Karpas-422 (cell line): ENCODE measurements at regions not wholly inside any gene's neighbourhood (a gene's known extent, or its start where the extent isn't known, plus 50 kb on each side); places are given as distances from the start of the nearest gene placed in this dataset.

Source experiments
- DNase-seq: peaks from one replicate; pipeline ENCODE4 v3.0.0-alpha.2; 2015
- H2AFZ ChIP-seq: fragments of 200-600 bp; sonication (generic); 2 replicates; pipeline ENCODE4 v1.6.1; 2014; ENCODE audit warnings: antibody characterized with exemption, low read length, mixed read lengths
- H3K27ac ChIP-seq: fragments of 200-600 bp; sonication (generic); 2 replicates; pipeline ENCODE4 v1.5.1; 2014; ENCODE audit warnings: mild to moderate bottlenecking, low read length, moderate library complexity
- H3K27me3 ChIP-seq: fragments of 200-600 bp; sonication (generic); 2 replicates; pipeline ENCODE4 v1.6.1; 2014; ENCODE audit warnings: low read length, mixed read lengths
- H3K36me3 ChIP-seq: fragments of 200-600 bp; sonication (generic); 2 replicates; pipeline ENCODE4 v1.6.1; 2014; ENCODE audit warnings: low read length, mixed read lengths; ENCODE audit not compliant: insufficient read depth
- H3K4me1 ChIP-seq: fragments of 200-600 bp; sonication (generic); 2 replicates; pipeline ENCODE4 v1.6.1; 2014; ENCODE audit warnings: mild to moderate bottlenecking, low read length, mixed read lengths
- H3K4me2 ChIP-seq: fragments of 200-600 bp; sonication (generic); 2 replicates; pipeline ENCODE4 v1.6.1; 2014; ENCODE audit warnings: low read length, low read depth, mild to moderate bottlenecking; ENCODE audit not compliant: poor library complexity, severe bottlenecking
- H3K4me3 ChIP-seq: fragments of 200-600 bp; sonication (generic); 2 replicates; pipeline ENCODE4 v1.5.1; 2014; ENCODE audit warnings: mild to moderate bottlenecking, antibody characterized with exemption, low read length, mixed read lengths
- H3K79me2 ChIP-seq: fragments of 200-600 bp; sonication (generic); 2 replicates; pipeline ENCODE4 v1.6.1; 2014; ENCODE audit warnings: mild to moderate bottlenecking, low read length, mixed read lengths
- H3K9ac ChIP-seq: fragments of 200-600 bp; sonication (generic); 2 replicates; pipeline ENCODE4 v1.6.0; 2014; ENCODE audit warnings: low read length
- H3K9me2 ChIP-seq: fragments of 200-600 bp; sonication (generic), shearing (Covaris generic); replicated peaks from 2 replicates; pipeline ENCODE4 v1.6.0; 2014; ENCODE audit warnings: mild to moderate bottlenecking, low read length, moderate library complexity; ENCODE audit not compliant: insufficient read depth
- H3K9me3 ChIP-seq: fragments of 300-700, 200-600 bp; sonication (generic); 2 replicates; pipeline ENCODE4 v1.6.1; 2014; ENCODE audit warnings: low read length, mixed read lengths
- H4K20me1 ChIP-seq: fragments of 200-600 bp; sonication (generic); 2 replicates; pipeline ENCODE4 v1.6.1; 2014; ENCODE audit warnings: mild to moderate bottlenecking, antibody characterized with exemption, low read length, low read depth; ENCODE audit not compliant: insufficient read depth

DNA sequence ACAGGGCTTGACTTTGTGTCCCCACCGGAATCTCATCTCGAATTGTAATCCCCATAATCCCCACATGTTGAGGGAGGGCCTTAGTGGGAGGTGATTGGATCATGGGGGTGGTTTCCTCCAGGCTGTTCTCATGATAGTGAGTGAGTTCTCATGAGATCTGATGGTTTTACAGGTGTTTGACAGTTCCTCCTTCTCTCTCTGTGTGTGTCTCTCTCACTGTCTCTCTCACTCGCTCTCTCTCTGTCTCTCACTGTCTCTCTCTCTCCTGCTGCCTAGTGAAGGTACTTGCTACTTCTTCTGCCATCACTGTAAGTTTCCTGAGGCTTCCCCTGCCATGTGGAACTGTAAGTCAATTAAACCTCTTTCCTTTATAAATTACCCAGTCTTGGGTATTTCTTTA is 289.8 kb upstream of the HABP2 start:
- H3K9me2 ChIP-seq, result no peaks in the 10 kb centered on the region
- H3K4me3 ChIP-seq, result no peak overlapping the region
- H3K79me2 ChIP-seq, result no peaks in the 10 kb centered on the region
- no peak overlapping the region for H3K27ac ChIP-seq
- no peak overlapping the region for H2AFZ ChIP-seq
- peaks cover 8% of the 10 kb centered on the region for H3K4me1 ChIP-seq
- no peak overlapping the region for H3K4me2 ChIP-seq
- DNase-seq, result no peak
- no peaks in the 10 kb centered on the region for H3K36me3 ChIP-seq
- H3K9ac ChIP-seq, result no peak overlapping the region
- no peaks in the 10 kb centered on the region for H4K20me1 ChIP-seq
- H3K9me3 ChIP-seq, result no peaks in the 10 kb centered on the region
- no peaks in the 10 kb centered on the region for H3K27me3 ChIP-seq

DNA sequence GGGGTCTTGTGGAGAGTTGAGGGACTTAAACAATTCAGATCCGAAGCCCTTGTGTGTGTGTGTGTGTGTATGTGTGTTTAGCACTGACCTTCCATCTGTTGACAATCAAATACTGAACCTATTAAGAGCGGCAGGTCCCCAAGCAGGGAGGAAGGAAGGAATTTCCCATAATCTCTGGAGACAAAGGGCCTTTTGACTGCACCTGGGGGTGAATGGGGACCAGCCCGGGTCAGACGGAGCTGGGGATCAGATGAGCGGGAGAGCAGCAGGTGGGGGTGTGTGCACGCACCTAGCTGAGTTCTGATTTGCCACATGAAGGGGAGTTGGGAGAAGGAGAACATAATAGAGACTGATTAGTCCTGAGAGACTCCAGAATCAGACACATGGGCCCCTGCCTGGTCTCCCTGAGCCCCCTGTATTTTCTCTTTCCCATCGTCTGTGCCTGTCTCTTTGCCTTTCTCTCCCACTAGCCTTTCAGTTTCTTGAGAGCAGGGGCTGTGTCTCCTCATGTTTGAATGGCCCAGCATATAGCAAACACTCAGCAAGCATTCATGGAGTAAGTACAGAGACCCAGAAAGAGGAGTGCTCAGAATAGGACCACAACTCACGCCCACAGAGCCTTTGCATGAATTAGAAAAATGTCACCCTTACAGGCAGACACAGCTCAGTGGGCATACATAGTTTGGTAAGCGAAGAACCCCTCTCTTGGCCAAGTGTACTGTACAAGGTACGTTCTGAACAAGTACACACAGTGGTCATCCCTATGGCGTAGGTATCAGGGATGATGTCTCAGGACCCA is 288.3 kb upstream of the HABP2 start:
- no peak for DNase-seq
- Histone ChIP-seq H3K27me3 (no peaks in the 10 kb centered on the region), H3K36me3 (no peaks in the 10 kb centered on the region), H3K27ac (no peak overlapping the region), H2AFZ (no peak overlapping the region), H3K9ac (no peak overlapping the region), H4K20me1 (no peaks in the 10 kb centered on the region), H3K4me2 (no peak overlapping the region), H3K4me1 (peaks cover 8% of the 10 kb centered on the region), H3K9me2 (no peaks in the 10 kb centered on the region), H3K9me3 (no peaks in the 10 kb centered on the region), H3K4me3 (no peak overlapping the region), H3K79me2 (no peaks in the 10 kb centered on the region)

DNA sequence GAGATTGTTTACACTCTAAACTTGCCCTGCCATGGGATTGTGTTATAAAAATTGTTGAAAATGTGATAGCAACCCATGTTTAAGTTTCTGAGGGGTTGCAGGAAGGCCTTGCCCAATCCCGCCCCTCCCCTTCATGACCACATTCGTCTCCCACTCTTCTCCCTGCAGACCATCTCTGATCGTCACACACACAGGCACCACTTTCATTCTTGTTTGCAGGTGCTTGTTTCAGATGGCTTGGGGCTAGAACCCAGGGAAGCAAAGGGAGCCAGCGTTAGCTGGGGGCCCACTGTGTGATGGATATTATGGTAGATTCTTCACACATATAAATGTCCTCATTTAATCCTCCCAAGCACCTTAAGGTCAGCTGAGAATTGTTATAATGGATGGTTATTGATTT is 286.7 kb upstream of the HABP2 start:
- DNase-seq, result no peak
- Histone ChIP-seq H3K9ac (no peak overlapping the region), H3K9me2 (no peaks in the 10 kb centered on the region), H3K27me3 (no peaks in the 10 kb centered on the region), H3K79me2 (no peaks in the 10 kb centered on the region), H3K36me3 (no peaks in the 10 kb centered on the region), H3K27ac (no peak overlapping the region), H3K4me3 (no peak overlapping the region), H3K4me1 (peaks cover 8% of the 10 kb centered on the region), H2AFZ (no peak overlapping the region), H4K20me1 (no peaks in the 10 kb centered on the region), H3K4me2 (no peak overlapping the region), H3K9me3 (no peaks in the 10 kb centered on the region)

DNA sequence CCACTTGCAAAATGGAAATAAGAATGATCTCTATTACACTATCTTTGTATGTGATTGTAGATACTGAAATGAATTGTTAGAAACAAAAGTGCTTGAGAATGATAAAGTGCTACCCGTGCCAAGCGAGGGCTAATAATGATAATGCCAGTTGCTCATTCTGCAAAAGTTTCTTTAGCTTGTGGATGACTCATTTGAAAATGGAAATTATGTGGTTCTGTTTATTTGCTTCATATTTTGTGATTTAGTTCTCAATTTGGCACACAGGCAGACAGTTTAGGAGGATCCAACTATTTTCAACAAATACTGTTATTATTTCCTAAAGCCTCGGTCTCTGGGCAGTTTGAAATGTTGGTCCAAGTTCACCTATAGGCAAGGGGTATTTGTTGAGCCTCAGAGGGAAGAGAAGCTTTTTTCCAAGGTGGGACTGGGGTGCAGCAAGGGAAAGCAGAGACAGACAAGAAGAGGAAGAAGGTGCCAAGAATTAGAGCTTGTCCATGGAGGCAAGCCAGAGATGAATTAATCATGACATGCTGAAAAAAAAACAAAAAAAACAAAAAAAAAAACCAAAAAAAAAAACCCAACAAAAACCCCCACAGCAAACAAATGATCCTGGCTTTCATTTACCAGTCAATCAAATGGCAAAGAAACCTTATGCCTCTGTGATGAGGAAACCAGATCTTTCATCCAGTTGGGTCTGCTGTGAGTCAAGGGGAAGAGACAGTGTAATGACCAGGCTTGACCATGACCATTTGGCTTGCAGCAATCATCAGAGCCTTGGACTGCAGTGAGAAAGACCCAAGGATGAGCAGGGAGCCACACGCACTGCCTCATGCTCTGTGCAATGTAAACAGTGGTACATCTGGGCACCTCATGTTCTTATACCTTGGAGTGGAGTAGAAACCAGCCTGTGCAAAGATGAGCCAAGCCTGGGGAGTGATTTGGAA is 285.0 kb upstream of the HABP2 start:
- H3K4me2 ChIP-seq, result no peak overlapping the region
- H3K27ac ChIP-seq, result no peak overlapping the region
- no peaks in the 10 kb centered on the region for H3K27me3 ChIP-seq

DNA sequence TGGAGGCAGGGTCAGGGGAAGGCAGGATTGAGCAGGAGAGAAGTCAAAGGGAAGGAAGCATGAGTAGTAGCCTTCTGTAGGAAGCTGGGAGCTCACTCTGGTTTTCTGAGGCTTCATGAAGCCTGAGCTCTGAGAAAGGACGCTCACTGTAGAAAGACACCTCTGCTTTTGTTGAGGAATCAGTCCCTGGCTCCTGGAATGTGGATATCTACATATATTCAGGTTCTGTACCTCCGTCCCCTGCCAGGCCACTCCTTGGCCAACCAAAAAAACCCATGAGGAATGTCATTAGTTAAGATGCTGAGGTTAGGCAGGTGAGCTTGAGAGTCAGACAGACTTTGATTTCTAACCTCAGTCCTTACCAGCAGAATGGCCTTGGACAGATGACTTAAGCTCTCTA is 283.5 kb upstream of the HABP2 start:
- H3K79me2 ChIP-seq, result no peaks in the 10 kb centered on the region
- H3K27me3 ChIP-seq, result no peaks in the 10 kb centered on the region
- peaks cover 8% of the 10 kb centered on the region for H3K4me1 ChIP-seq
- no peak overlapping the region for H3K27ac ChIP-seq
- H2AFZ ChIP-seq, result no peak overlapping the region
- no peaks in the 10 kb centered on the region for H3K9me3 ChIP-seq
- no peak overlapping the region for H3K4me2 ChIP-seq
- DNase-seq, result no peak
- no peaks in the 10 kb centered on the region for H4K20me1 ChIP-seq
- H3K9me2 ChIP-seq, result no peaks in the 10 kb centered on the region
- no peak overlapping the region for H3K4me3 ChIP-seq
- no peaks in the 10 kb centered on the region for H3K36me3 ChIP-seq
- no peak overlapping the region for H3K9ac ChIP-seq

More for the DNA sequence above, 285.0 kb upstream of the HABP2 start:
- Histone ChIP-seq H3K9me3 (no peaks in the 10 kb centered on the region), H3K79me2 (no peaks in the 10 kb centered on the region), H3K36me3 (no peaks in the 10 kb centered on the region), H3K4me1 (peaks cover 8% of the 10 kb centered on the region), H3K9me2 (no peaks in the 10 kb centered on the region), H4K20me1 (no peaks in the 10 kb centered on the region), H3K9ac (no peak overlapping the region), H3K4me3 (no peak overlapping the region), H2AFZ (no peak overlapping the region)
- no peak for DNase-seq

DNA sequence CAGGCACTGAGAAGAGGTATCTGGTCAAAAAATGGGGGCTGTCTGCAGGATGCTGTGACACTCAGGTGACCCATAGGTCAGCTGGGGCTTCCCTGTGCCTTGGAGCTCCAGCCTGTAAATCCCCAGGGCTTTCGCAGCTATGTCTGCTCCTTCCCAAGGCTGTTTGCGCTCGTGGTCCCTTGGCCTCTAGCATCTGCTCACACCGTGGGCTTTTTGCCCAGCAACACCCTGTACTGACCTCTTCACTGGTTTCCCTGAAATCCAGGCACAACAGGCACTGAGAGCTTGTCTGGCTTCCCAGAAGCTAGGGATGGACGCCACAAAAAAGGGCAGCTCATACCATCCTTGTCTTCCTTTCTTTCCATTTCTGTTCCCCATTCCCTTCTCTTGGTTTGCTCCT is 280.3 kb upstream of the HABP2 start:
- H4K20me1 ChIP-seq, result no peaks in the 10 kb centered on the region
- H3K27me3 ChIP-seq, result no peaks in the 10 kb centered on the region
- H3K9me3 ChIP-seq, result no peaks in the 10 kb centered on the region
- no peak overlapping the region for H3K27ac ChIP-seq
- no peak overlapping the region for H2AFZ ChIP-seq
- H3K9ac ChIP-seq, result no peak overlapping the region
- peaks cover 3% of the 10 kb centered on the region; the same call in 1 of the 2 replicates for H3K9me2 ChIP-seq
- H3K4me3 ChIP-seq, result no peak overlapping the region
- no peaks in the 10 kb centered on the region for H3K36me3 ChIP-seq
- no peaks in the 10 kb centered on the region for H3K79me2 ChIP-seq
- H3K4me1 ChIP-seq, result no peaks in the 10 kb centered on the region
- no peak for DNase-seq
- H3K4me2 ChIP-seq, result no peak overlapping the region

DNA sequence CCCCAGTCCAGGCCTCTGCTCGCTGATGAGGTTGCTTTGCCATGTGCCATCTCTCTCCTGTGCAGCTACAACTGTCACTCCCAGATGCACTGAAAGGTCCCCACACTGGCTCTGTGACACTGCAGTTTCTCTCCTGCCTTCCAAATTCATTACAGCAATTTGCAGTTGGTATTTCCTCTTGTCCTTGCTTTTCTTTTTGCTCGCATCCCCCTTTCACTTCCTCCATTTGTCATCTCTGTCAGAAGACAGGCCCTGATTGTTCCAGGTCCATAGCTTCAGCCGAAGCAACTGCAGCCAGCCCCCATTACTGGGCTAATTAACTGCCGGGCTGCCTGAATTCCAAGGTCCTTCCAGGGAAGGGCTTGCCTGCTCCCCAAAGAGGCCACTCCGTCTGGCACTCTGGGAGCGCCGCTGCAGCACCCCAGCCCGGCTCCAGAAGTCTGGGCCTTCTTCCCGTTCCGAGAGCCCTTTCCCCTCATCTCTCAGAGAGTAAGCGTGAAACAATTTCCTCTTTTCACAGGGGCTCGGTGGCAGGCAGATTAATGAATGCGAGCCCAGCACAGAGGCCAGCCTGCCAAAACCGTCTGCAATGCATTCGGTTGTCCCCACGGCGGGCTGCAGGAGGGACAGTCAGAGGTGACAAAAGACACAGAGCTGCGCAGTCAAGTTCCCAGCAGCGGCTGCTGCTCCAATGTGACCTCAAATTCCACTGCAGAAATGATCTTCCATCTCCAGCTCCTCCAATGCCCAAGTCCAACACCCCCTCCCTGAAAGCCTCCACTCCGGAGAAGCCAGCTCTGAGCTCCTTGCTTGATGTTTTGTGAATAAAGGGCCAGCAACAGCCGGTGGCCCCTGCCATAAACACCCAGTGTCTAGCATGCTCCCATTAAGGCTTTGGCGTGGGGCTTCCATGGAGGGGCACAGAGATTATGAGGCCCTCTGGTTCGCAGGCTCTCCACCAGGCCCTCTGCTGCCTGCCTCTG is 279.4 kb upstream of the HABP2 start:
- Histone ChIP-seq H3K4me1 (no peaks in the 10 kb centered on the region), H4K20me1 (no peaks in the 10 kb centered on the region), H3K36me3 (no peaks in the 10 kb centered on the region), H2AFZ (no peak overlapping the region), H3K9ac (no peak overlapping the region), H3K9me2 (peaks cover 3% of the 10 kb centered on the region; the same call in 1 of the 2 replicates), H3K27ac (no peak overlapping the region), H3K27me3 (no peaks in the 10 kb centered on the region), H3K9me3 (no peaks in the 10 kb centered on the region), H3K79me2 (no peaks in the 10 kb centered on the region), H3K4me3 (no peak overlapping the region), H3K4me2 (no peak overlapping the region)
- DNase-seq, result no peak
